ENCODE measurements at regions not wholly inside any gene's neighbourhood (a gene's known extent, or its start where the extent isn't known, plus 50 kb on each side); places are given as distances from the start of the nearest gene placed in this dataset.

DNA sequence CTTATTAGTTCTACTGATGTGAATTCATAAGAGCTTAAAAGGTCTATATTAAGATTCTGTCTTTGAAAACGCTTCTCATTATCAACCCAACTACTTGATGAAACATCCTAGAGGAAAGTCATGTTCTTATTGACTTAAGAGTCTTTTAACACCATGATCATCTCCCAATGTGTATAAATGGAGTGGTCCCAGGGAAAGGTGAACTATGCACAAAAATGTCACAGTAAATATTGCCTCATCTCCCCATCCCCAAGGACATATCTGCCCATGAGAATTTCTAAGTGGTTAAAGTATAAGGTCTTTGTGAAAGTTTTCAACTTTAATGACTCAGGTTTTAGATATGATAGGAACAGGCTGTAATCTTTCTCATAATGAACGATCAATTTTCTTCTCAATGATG is 240.1 kb downstream of the IRS1 start:
- H2BK120ac ChIP-seq (ENCODE audit: low read depth, low read length, poor library complexity, severe bottlenecking) = no peak overlapping the region
- no peaks in the 10 kb centered on the region for H3K79me2 ChIP-seq (ENCODE audit: insufficient read depth, low read length)
- H4K20me1 ChIP-seq (ENCODE audit: control insufficient read depth, insufficient read depth, insufficient read length) = no peaks in the 10 kb centered on the region
- H2BK12ac ChIP-seq (ENCODE audit: insufficient read length, low read depth, low read length) = no peak overlapping the region
- H3K14ac ChIP-seq (ENCODE audit: insufficient read depth, low read length) = no peak overlapping the region
- H3T11ph ChIP-seq (ENCODE audit: low read length) = no peak overlapping the region
- Mint-ChIP-seq H3K9me3 (no peaks in the 10 kb centered on the region), H3K36me3 (ENCODE audit: insufficient read depth in 1 of 3, low read depth in 3 of 3) (no peaks in the 10 kb centered on the region), H3K27me3 (ENCODE audit: low read depth) (no peaks in the 10 kb centered on the region), H3K4me3 (no peak overlapping the region), H3K27ac (no peak overlapping the region), H3K4me1 (peaks cover under 1 to 4% of the 10 kb centered on the region in 2 experiments; a peak in 2 of 4 replicates)
- H2AK5ac ChIP-seq (ENCODE audit: insufficient read length, low read length) = no peak overlapping the region
- H3K56ac ChIP-seq (ENCODE audit: insufficient read length, low read depth, low read length) = no peak overlapping the region
- H4K91ac ChIP-seq (ENCODE audit: insufficient read length, low read depth, low read length) = no peak overlapping the region
- no peaks in the 10 kb centered on the region for H3K4me1 ChIP-seq (ENCODE audit: insufficient read depth, low read length)
- H3K9me3 ChIP-seq (ENCODE audit: control insufficient read depth, low read depth, low read length) = no peaks in the 10 kb centered on the region
- no peak overlapping the region for H3K18ac ChIP-seq (ENCODE audit: insufficient read length, low read depth, low read length)
- H3K27me3 ChIP-seq (ENCODE audit: insufficient read depth, low read length) = no peaks in the 10 kb centered on the region
- no peak for DNase-seq
- TF ChIP-seq, protein P1, sequence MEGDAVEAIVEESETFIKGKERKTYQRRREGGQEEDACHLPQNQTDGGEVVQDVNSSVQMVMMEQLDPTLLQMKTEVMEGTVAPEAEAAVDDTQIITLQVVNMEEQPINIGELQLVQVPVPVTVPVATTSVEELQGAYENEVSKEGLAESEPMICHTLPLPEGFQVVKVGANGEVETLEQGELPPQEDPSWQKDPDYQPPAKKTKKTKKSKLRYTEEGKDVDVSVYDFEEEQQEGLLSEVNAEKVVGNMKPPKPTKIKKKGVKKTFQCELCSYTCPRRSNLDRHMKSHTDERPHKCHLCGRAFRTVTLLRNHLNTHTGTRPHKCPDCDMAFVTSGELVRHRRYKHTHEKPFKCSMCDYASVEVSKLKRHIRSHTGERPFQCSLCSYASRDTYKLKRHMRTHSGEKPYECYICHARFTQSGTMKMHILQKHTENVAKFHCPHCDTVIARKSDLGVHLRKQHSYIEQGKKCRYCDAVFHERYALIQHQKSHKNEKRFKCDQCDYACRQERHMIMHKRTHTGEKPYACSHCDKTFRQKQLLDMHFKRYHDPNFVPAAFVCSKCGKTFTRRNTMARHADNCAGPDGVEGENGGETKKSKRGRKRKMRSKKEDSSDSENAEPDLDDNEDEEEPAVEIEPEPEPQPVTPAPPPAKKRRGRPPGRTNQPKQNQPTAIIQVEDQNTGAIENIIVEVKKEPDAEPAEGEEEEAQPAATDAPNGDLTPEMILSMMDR (conservative IDR thresholded peaks at IDR 0.05) = no peak
- no CpG with 5 or more reads among the region's 2 CpGs for WGBS (ENCODE audit: extremely low coverage, insufficient read length, low lambda C conversion rate)
- no peaks in the 10 kb centered on the region for H3K79me1 ChIP-seq (ENCODE audit: insufficient read depth, low read depth, low read length, poor library complexity, severe bottlenecking)
- no peak overlapping the region for H4K8ac ChIP-seq (replicated peaks; ENCODE audit: insufficient read length, low read depth, low read length)
- no peak overlapping the region for H2AFZ ChIP-seq (ENCODE audit: low read length)
- no peak overlapping the region for H2BK15ac ChIP-seq (ENCODE audit: low read depth, low read length)
- no peak overlapping the region for H3K23ac ChIP-seq (ENCODE audit: insufficient read length, low read depth, low read length)
- no peaks in the 10 kb centered on the region for H3K23me2 ChIP-seq (ENCODE audit: insufficient read length, low read depth, low read length, poor library complexity, severe bottlenecking)
- H3K9ac ChIP-seq (ENCODE audit: extremely low read depth, insufficient read length, low read length) = no peak overlapping the region
- no peak overlapping the region for H2BK5ac ChIP-seq (ENCODE audit: insufficient read length, low read length)
- H3K4me2 ChIP-seq (ENCODE audit: insufficient read depth, insufficient read length, low read length) = no peak overlapping the region
- H3K4ac ChIP-seq (ENCODE audit: low read depth, low read length) = no peak overlapping the region
- H4K5ac ChIP-seq (ENCODE audit: insufficient read length, low read depth, low read length) = no peak overlapping the region
- no peak overlapping the region for H3K27ac ChIP-seq (ENCODE audit: insufficient read length, low read depth, low read length)
- H2BK20ac ChIP-seq (ENCODE audit: low read depth, low read length, poor library complexity, severe bottlenecking) = no peak overlapping the region

All from H9 (cell line).